ENCODE measurements at regions not wholly inside any gene's neighbourhood (a gene's known extent, or its start where the extent isn't known, plus 50 kb on each side); places are given as distances from the start of the nearest gene placed in this dataset.

DNA sequence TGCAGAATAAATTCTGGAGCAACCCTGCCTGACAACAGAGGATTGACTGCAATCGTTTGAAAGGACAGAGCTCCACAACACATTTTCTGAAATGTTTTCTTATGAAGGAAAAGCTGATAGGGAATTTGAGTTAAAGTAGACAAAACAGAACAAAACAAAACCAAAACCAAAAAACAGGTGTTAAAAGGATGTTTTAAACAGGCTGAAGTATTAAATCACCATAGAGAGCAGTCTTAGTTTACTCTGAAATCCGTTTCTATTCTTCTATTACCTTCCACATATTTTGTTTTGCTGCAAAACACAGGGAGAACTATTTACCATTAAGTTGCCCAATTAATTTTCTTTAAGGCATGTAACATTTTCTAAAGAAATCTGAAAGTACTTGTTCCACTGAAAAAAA lies 93.4 kb upstream of the MLIP start:
- TF ChIP-seq, protein P1, sequence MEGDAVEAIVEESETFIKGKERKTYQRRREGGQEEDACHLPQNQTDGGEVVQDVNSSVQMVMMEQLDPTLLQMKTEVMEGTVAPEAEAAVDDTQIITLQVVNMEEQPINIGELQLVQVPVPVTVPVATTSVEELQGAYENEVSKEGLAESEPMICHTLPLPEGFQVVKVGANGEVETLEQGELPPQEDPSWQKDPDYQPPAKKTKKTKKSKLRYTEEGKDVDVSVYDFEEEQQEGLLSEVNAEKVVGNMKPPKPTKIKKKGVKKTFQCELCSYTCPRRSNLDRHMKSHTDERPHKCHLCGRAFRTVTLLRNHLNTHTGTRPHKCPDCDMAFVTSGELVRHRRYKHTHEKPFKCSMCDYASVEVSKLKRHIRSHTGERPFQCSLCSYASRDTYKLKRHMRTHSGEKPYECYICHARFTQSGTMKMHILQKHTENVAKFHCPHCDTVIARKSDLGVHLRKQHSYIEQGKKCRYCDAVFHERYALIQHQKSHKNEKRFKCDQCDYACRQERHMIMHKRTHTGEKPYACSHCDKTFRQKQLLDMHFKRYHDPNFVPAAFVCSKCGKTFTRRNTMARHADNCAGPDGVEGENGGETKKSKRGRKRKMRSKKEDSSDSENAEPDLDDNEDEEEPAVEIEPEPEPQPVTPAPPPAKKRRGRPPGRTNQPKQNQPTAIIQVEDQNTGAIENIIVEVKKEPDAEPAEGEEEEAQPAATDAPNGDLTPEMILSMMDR (IDR thresholded peaks at IDR 0.05): no peak
- no peak for TF ChIP-seq POLR2AphosphoS5 (IDR thresholded peaks at IDR 0.05; ENCODE audit: low read depth, low read length)
